GM18907 (cell line): ENCODE measurements at regions not wholly inside any gene's neighbourhood (a gene's known extent, or its start where the extent isn't known, plus 50 kb on each side); places are given as distances from the start of the nearest gene placed in this dataset.
"Not testable (repeated sequence)": the region's sequence is repeated elsewhere in the genome, so short reads cannot be mapped to it uniquely, and the experiment has no call there.

Source experiments
- ATAC-seq: cut with Tn5 transposase; IDR thresholded peaks from one replicate; pipeline ENCODE4 v1.9.1; 2021; ENCODE audit warnings: mild to moderate bottlenecking, moderate library complexity; ENCODE audit not compliant: unreplicated experiment

DNA sequence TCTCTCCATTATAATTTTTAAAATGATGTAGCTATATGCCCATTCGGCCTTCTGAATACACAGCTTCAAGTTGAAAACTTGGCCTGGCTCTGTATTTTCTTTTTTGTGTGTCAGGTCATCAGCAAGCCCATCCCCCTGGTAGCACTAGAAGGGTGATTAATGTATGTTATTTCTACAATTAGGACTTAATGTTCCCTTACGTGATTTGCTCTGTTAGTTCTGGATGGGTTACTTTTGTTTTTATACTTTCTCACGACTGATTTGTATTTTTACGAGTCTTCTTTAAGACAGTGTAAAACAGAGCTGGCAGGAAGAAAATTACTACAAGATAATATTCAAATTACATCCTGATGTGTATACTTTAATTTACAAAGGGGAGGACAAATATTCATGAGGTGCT, 88.4 kb upstream of the RGPD4 start:
- no peak for ATAC-seq

DNA sequence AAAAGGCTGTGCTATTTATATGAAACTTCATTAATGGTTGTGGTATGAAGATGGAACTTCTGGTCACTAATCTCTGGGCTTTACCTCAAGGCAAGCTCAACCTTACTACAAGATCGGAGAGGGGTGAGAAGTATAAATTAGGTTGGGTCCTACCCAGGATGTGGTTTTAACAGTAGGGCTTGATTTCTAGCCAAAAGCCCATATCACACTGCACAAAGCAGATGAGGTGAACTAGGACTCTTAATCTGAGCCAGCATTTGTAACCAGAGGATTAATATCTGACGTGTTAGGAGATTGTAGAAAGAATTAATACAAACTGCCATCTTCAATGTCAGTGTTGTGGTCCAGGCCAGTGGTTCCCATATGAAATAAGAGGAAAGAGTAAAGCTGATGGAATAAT, 86.4 kb upstream of the RGPD4 start:
- no peak for ATAC-seq

GRCh38 chr2:107742460-107743027, 84.1 kb upstream of the RGPD4 start:
- no peak for ATAC-seq

DNA sequence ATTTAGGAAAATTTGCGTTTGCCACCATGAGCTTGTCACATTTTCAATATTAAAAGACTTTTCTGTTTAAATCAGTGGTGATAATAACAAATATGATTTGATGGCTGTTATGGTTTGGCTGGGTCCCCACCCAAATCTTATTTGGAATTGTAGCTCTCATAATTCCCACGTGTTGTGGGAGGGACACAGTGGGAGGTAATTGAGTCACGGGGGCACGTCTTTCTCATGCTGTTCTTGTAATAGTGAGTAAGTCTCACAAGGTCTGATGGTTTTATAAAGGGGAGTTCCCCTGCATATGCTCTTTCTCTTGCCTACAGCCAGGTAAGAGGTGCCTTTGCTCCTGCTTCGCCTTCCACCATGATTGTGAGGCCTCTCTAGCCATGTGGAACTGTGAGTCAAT, 83.4 kb upstream of the RGPD4 start:
- ATAC-seq: no peak

DNA sequence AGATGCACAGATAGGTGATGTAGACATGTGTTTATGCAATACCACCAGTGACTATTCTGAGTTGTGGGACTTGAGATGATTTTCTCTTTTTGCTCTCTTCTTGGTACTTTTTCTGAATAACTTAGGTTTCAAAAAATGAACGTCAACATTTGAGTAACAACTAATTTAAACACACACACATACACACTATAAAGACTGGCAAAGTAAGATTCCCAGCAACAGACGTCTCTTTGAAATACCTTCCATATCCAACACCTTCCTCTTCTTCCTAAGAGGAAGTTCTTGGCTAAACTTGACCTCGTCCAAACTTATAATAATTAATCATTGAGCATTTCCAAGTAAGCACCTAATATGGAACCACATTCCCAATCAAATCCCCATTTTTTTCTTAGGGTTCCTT, 81.6 kb upstream of the RGPD4 start:
- ATAC-seq: no peak

DNA sequence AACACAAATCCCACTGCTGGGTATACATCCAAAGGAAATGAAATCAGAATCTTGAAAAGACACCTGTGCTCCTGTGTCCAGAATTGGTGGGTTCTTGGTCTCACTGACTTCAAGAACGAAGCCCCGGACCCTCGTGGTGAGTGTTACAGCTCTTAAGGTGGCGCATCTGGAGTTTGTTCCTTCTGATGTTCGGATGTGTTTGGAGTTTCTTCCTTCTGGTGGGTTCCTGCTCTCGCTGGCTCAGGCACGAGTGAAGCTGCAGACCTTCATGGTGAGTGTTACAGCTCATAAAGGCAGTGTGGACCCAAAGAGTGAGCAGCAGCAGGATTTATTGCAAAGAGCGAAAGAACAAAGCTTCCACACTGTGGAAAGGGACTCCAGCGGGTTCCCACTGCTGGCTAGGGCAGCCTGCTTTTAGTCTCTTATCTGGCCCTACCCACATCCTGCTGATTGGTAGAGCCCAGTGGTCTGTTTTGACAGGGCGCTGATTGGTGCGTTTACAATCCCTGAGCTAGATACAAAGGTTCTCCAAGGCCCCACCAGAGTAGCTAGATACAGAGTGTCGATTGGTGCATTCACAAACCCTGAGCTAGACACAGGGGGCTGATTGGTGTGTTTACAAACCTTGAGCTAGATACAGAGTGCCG, 80.0 kb upstream of the RGPD4 start:
- not testable (repeated sequence) for ATAC-seq

- ATAC-seq: not testable (repeated sequence)
Observed at GRCh38 chr2:107747199-107747963, 79.3 kb upstream of the RGPD4 start.

DNA sequence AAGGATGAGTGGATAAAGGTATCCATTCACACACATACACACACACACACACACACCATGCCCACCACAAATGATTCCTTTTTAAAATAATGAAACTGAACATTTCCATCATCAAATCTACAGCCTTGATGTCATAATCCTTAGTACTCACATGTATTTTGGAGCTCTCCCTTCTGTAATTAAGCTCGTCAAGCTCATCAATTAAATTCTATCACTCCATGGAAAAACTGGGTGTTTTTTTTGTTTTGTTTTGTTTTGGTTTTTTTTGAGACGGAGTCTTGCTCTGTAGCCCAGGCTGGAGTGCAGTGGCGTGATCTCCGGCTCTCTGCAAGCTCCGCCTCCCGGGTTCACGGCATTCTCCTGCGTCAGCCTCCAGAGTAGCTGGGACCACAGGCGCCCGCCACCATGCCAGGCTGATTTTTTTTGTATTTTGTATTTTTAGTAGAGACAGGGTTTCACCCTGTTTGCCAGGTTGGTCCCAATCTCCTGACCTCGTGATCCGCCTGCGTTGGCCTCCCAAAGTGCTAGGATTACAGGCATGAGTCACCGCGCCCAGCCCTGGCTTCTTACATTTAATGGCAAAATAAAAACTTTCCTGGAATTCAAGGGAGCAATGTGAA, 78.6 kb upstream of the RGPD4 start:
- ATAC-seq: no peak

- ATAC-seq: no peak
Observed at GRCh38 chr2:107751936-107752335, 74.8 kb upstream of the RGPD4 start.

DNA sequence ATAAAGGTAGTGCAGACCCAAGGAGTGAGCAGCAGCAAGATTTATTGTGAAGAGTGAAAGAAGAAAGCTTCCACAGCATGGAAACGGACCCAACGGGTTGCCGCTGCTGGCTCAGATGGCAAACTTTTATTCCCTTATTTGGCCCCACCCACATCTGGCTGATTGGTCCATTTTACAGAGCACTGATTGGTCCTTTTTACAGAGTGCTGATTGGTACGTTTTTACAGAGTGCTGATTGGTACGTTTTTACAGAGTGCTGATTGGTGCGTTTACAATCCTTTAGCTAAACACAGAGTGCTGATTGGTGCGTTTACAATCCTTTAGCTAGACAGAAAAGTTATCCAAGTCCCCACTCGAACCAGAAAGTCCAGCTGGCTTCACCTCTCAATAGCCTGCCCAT, 72.9 kb upstream of the RGPD4 start:
- ATAC-seq: not testable (repeated sequence)

- no peak for ATAC-seq
Observed at GRCh38 chr2:107757223-107757622, 69.5 kb upstream of the RGPD4 start.

GRCh38 chr2:107760620-107761364, 65.9 kb upstream of the RGPD4 start:
- no peak for ATAC-seq

GRCh38 chr2:107772353-107772752, 54.3 kb upstream of the RGPD4 start:
- ATAC-seq: no peak

DNA sequence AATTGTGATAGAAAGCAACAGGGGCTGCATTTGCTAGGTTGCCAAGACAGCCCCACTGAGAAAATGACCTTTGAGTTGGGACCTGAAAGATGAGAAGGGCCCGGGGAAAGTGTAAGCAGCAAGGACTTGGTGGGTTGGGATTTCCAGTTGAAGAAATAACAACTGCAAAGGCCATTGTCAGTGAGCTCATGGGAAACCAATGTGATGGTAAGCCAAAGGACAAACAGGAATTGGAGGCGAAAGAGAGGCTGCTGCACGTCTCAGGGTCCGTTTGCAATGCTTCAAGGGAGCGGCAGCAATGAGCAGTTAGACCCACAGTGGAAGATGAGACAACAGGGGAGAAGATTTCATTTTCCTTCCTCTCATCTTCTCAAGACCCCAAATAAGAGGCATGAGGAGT, 51.5 kb upstream of the RGPD4 start:
- no peak for ATAC-seq

- no peak for ATAC-seq
Observed at GRCh38 chr2:107775791-107776190, 50.9 kb upstream of the RGPD4 start.

DNA sequence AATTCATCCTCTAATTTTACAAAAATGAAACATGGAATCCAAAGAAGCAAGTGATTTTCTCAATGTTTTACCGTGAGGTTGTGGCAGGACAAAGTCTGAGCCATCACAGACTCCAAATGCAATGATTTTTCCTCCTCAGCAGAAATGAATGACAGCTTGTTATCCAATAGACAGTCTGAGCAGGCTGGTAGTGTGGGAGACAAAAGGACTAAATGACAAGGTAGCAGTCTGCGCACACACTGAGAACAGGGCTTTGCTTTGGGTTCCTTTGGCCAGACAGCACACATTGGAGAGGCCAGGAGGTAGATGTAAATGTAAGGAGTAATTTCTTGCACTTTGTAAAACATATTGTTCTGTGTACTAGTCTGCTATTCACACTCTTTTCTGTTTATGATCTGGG, 50.3 kb upstream of the RGPD4 start:
- ATAC-seq: no peak
